ENCODE measurements at regions not wholly inside any gene's neighbourhood (a gene's known extent, or its start where the extent isn't known, plus 50 kb on each side); places are given as distances from the start of the nearest gene placed in this dataset.

GRCh38 chr5:8461543-8461942 lies 592.6 kb downstream of the MTRR start:
- CTCF ChIA-PET, result no interaction called here
- no peak for ATAC-seq
- POLR2A ChIA-PET, result no interaction called here
- Histone ChIP-seq H3K27ac (no peak overlapping the region), H3K9me3 (0 out of 3 replicates have a peak, but pooled peaks cover 3% of the 10 kb centered on the region), H3K4me2 (no peak overlapping the region), H3K4me3 (no peak overlapping the region), H3K4me1 (no peaks in the 10 kb centered on the region)
- FAIRE-seq, result no peak
- TF ChIP-seq SREBF2 (IDR thresholded peaks at IDR 0.05) (no peak), ZNF302 (CRISPR knock-in tag; IDR thresholded peaks at IDR 0.05) (no peak), CHD2 (IDR thresholded peaks at IDR 0.05; ENCODE audit: low read length, partially characterized antibody) (no peak), ESRRA (IDR thresholded peaks at IDR 0.05; ENCODE audit: borderline replicate concordance, low read length) (no peak), MAFK (IDR thresholded peaks at IDR 0.05; ENCODE audit: partially characterized antibody) (no peak), CHD4 (IDR thresholded peaks at IDR 0.05; ENCODE audit: borderline replicate concordance) (no peak), JUNB (IDR thresholded peaks at IDR 0.05) (no peak), REST (IDR thresholded peaks at IDR 0.05) (no peak), CBX8 (IDR thresholded peaks at IDR 0.05) (no peak), PBX3 (IDR thresholded peaks at IDR 0.05) (no peak)
- WGBS (ENCODE audit: missing lambda C conversion rate), result 22% methylated on average over 3 of the region's 3 CpGs
- no peak for DNase-seq (ENCODE audit: low read depth in 1 of 2, low spot score in 1 of 2)

- ATAC-seq (no peak), DNase-seq (ENCODE audit: low read depth in 1 of 2, low spot score in 1 of 2) (no peak), FAIRE-seq (no peak)
- TF ChIP-seq RFX5 (IDR thresholded peaks at IDR 0.05), result no peak
- no peak for TF ChIP-seq CEBPB (IDR thresholded peaks at IDR 0.05)
- no peak for TF ChIP-seq SREBF2 (IDR thresholded peaks at IDR 0.05)
- no peak for TF ChIP-seq USF2 (IDR thresholded peaks at IDR 0.05)
- no peak for TF ChIP-seq HEYL (CRISPR knock-in tag; IDR thresholded peaks at IDR 0.05)
- H3K27ac ChIP-seq, result no peak overlapping the region
- H3K4me3 ChIP-seq, result no peak overlapping the region
- no peak overlapping the region for H3K4me2 ChIP-seq
- ChIA-PET CTCF (no interaction called here), POLR2A (no interaction called here)
- no peaks in the 10 kb centered on the region for H3K9me3 ChIP-seq
- WGBS (ENCODE audit: missing lambda C conversion rate), result 25% methylated on average over 4 of the region's 4 CpGs
- no peaks in the 10 kb centered on the region for H3K4me1 ChIP-seq
These were observed 593.6 kb downstream of the MTRR start for GRCh38 chr5:8462565-8462964.

GRCh38 chr5:8470489-8470888 lies 601.5 kb downstream of the MTRR start:
- TF ChIP-seq BHLHE40 (IDR thresholded peaks at IDR 0.05; ENCODE audit: low read depth, low read length) (no peak), HEYL (CRISPR knock-in tag; IDR thresholded peaks at IDR 0.05) (no peak), MAZ (IDR thresholded peaks at IDR 0.05; ENCODE audit: borderline replicate concordance, low read depth, low read length) (no peak), MYC (IDR thresholded peaks at IDR 0.05; ENCODE audit: borderline replicate concordance, low read length) (no peak), CBX8 (IDR thresholded peaks at IDR 0.05) (no peak), MAX (IDR thresholded peaks at IDR 0.05) (no peak), E2F6 (IDR thresholded peaks at IDR 0.05; ENCODE audit: borderline replicate concordance, low read depth) (no peak), CBX2 (IDR thresholded peaks at IDR 0.05; ENCODE audit: borderline replicate concordance, low read depth) (no peak), FOSL2 (IDR thresholded peaks at IDR 0.05) (no peak), FOSL2 (CRISPR knock-in tag; IDR thresholded peaks at IDR 0.05) (no peak), KDM5A (IDR thresholded peaks at IDR 0.05) (no peak), ZFP36 (IDR thresholded peaks at IDR 0.05; ENCODE audit: borderline replicate concordance, partially characterized antibody) (no peak), HOXB5 (CRISPR knock-in tag; IDR thresholded peaks at IDR 0.05) (no peak), TFCP2L1 (CRISPR knock-in tag; IDR thresholded peaks at IDR 0.05) (no peak)
- Histone ChIP-seq H3K9me3 (peaks cover 13% of the 10 kb centered on the region; the same call in 2 of the 3 replicates), H3K4me1 (no peaks in the 10 kb centered on the region), H3K4me2 (no peak overlapping the region), H3K27ac (no peak overlapping the region), H3K4me3 (no peak overlapping the region)
- ChIA-PET CTCF (no interaction called here), POLR2A (no interaction called here)
- no peak for ATAC-seq
- FAIRE-seq, result no peak
- DNase-seq (ENCODE audit: low read depth in 1 of 2, low spot score in 1 of 2), result no peak
- WGBS (ENCODE audit: missing lambda C conversion rate), result 49% methylated on average over 4 of the region's 4 CpGs
